ENCODE measurements at regions not wholly inside any gene's neighbourhood (a gene's known extent, or its start where the extent isn't known, plus 50 kb on each side); places are given as distances from the start of the nearest gene placed in this dataset.

DNA sequence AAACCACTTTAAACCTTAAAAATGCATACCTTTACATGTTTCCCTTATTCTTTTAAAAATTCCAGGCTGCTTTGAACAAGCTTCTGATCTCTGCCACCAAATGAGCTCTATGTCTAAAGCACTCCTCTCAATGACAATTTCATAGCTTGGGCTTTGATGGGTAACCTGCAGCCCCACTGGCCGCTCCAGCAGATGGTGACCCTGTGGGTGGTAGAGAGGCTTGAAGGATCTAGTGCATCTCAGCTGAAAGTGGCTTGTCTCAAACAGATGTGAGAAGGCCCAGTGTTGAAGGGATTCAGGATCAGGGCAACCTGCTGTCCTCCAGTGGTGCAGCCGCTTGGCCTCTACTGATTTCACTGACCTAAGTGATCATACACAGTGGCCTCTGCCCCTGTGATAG lies 84.7 kb upstream of the IRF2BP2 start:
- Histone ChIP-seq H3K4me3 (ENCODE audit: low read length) (no peak overlapping the region), H3K4me1 (ENCODE audit: insufficient read depth, low read length) (no peaks in the 10 kb centered on the region), H3K9me3 (ENCODE audit: low read depth, low read length) (no peaks in the 10 kb centered on the region), H3K27me3 (ENCODE audit: insufficient read depth, low read length) (no peaks in the 10 kb centered on the region)

DNA sequence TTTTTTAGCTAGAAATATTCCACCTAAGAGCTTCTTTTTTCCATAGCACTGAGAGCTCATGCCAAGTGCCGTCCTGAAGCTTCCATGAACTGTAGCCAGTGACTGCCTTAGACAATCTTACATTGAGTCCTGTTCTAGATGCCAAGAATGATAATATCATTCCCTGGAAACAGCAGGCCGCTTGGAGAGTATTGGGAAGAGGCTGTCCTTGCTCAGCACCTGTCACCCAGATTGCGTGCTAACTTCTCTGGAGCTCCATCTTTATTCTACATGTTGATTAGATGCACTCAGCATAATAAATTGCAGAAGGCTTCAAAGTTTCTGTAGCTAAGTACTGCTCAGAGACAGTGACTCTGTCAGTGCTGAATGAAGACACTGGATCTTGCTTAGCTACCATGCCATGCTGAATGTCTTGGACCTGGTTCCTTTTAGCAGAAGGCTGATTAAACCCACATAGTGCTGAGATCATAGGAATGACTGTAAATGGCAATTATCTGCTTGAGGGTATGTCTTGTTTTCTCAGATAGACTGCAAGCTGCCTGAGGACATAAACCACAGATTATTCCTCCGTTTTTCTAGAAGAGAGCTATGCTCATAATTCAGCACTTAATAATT lies 83.1 kb upstream of the IRF2BP2 start:
- Histone ChIP-seq H3K4me1 (ENCODE audit: insufficient read depth, low read length) (no peaks in the 10 kb centered on the region), H3K9me3 (ENCODE audit: low read depth, low read length) (no peaks in the 10 kb centered on the region), H3K27me3 (ENCODE audit: insufficient read depth, low read length) (no peaks in the 10 kb centered on the region), H3K4me3 (ENCODE audit: low read length) (no peak overlapping the region)

DNA sequence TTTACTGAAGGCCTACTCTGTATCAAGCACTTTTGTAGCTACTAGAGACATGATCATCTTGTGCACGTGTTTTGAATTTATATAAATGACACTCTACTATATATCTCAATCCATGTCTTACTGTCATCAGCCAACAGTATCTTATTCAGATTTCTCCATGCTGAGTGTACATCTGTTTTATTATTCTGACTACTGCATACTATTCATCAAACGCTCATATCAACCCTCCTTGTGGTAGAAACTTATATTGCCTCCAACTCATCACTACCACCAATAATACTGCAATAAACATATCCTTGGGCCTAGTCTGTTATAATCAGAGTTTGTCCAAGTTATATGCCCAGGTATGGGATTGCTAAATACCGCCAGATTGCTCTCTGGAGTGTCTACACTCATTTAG lies 81.6 kb upstream of the IRF2BP2 start:
- no peaks in the 10 kb centered on the region for H3K4me1 ChIP-seq (ENCODE audit: insufficient read depth, low read length)
- no peaks in the 10 kb centered on the region for H3K9me3 ChIP-seq (ENCODE audit: low read depth, low read length)
- H3K4me3 ChIP-seq (ENCODE audit: low read length) = no peak overlapping the region
- H3K27me3 ChIP-seq (ENCODE audit: insufficient read depth, low read length) = no peaks in the 10 kb centered on the region

DNA sequence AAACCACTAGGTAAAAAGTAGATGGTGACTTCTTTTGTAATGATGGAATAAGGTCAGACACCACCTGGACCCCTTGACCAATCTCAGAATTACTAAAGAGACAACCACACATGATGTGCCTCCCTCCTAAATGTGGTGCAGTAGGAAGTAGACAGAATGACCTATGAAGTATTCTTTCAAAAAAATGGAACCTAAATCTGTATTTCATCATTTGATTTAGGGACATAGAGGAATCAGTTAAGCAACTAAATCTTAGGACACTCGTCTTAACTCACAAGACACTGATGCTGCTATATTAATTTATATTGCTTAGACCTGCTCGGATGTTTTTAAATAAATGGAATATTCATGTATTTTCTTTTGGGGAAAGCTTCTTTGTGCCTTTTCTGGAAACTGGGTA lies 80.9 kb upstream of the IRF2BP2 start:
- Histone ChIP-seq H3K27me3 (ENCODE audit: insufficient read depth, low read length) (no peaks in the 10 kb centered on the region), H3K9me3 (ENCODE audit: low read depth, low read length) (peaks cover 5% of the 10 kb centered on the region), H3K4me1 (ENCODE audit: insufficient read depth, low read length) (no peaks in the 10 kb centered on the region), H3K4me3 (ENCODE audit: low read length) (no peak overlapping the region)

DNA sequence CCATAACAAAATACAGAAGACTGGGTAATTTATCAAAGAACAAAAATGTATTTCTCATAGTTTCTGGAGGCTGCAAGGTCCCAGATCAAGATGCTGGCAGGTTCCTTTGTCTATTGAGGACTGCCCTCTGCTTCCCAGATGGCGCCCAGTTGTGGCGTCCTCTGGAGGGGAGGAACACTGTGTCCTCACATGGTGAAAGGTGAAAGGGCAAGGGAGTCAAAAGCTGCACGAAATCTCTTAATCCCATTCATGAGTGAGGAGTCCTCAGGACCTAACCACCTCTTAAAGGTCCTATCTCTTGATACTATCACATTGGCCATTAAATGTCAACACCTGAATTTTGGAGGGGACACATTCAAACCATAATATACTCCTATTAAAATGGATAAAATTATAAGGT lies 79.3 kb upstream of the IRF2BP2 start:
- H3K27me3 ChIP-seq (ENCODE audit: insufficient read depth, low read length) = no peaks in the 10 kb centered on the region
- no peak overlapping the region for H3K4me3 ChIP-seq (ENCODE audit: low read length)
- peaks cover 6% of the 10 kb centered on the region for H3K4me1 ChIP-seq (ENCODE audit: insufficient read depth, low read length)

DNA sequence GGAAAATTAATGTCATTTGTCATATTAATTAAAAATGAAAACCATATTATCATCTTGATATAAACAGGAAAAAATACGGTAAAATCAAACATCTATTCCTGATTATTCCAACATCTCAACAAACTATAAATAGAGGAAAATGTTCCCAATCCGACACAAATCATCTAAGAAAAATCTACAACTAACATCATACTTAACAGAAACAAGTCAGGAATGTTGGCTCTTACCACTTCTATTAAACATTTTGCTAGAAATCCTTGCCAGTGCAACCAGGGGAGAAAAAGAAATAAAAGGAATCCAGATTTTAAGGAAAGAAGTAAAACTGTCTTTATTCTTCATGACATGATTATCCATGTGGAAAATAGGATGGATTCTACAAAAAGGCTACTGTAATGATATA lies 77.0 kb upstream of the IRF2BP2 start:
- Histone ChIP-seq H3K27me3 (ENCODE audit: insufficient read depth, low read length) (no peaks in the 10 kb centered on the region), H3K9me3 (ENCODE audit: low read depth, low read length) (peaks cover 12% of the 10 kb centered on the region), H3K4me3 (ENCODE audit: low read length) (no peak overlapping the region), H3K4me1 (ENCODE audit: insufficient read depth, low read length) (peaks cover 14% of the 10 kb centered on the region)

More for the DNA sequence above, 79.3 kb upstream of the IRF2BP2 start:
- peaks cover 12% of the 10 kb centered on the region for H3K9me3 ChIP-seq (ENCODE audit: low read depth, low read length)

DNA sequence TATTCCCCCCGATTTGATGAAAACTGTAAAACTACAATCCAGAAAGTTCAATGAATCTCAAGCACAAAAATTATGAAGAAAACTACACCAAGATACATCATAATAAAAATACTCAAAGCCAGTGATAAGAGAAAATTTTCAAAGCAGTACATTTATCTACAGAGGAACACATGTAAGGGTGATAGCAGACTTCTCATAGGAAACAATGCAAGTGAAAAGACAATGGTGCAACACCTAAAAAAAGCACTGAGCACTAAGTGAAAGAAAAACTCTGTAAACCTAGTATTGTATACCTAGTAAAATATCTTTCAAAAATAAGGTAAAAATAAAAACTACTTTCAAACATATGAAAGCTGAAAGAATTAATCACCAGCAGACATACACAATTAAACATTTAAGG lies 76.1 kb upstream of the IRF2BP2 start:
- Histone ChIP-seq H3K4me1 (ENCODE audit: insufficient read depth, low read length) (peaks cover 14% of the 10 kb centered on the region), H3K9me3 (ENCODE audit: low read depth, low read length) (peaks cover 12% of the 10 kb centered on the region), H3K27me3 (ENCODE audit: insufficient read depth, low read length) (no peaks in the 10 kb centered on the region), H3K4me3 (ENCODE audit: low read length) (no peak overlapping the region)

DNA sequence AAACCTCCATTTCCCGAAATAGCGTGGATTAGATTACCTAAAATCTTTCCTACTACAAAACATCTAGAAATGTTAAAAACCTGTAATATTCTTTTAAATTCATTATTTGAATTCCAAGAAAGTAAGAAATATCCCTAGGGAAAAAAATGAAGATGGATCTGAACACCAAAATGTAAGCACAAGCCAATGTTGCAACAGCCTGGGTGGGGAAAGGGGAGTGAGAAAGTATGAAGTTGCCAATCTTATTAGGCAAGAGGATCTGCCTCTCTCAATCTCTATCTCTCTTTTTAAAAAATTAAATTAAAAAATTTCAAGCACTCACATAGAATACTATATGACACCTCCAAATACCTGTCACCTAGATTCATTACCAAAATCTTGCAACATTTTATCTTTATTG lies 74.9 kb upstream of the IRF2BP2 start:
- H3K4me1 ChIP-seq (ENCODE audit: insufficient read depth, low read length) = peaks cover 14% of the 10 kb centered on the region
- H3K9me3 ChIP-seq (ENCODE audit: low read depth, low read length) = peaks cover 12% of the 10 kb centered on the region
- H3K27me3 ChIP-seq (ENCODE audit: insufficient read depth, low read length) = no peaks in the 10 kb centered on the region
- H3K4me3 ChIP-seq (ENCODE audit: low read length) = no peak overlapping the region

DNA sequence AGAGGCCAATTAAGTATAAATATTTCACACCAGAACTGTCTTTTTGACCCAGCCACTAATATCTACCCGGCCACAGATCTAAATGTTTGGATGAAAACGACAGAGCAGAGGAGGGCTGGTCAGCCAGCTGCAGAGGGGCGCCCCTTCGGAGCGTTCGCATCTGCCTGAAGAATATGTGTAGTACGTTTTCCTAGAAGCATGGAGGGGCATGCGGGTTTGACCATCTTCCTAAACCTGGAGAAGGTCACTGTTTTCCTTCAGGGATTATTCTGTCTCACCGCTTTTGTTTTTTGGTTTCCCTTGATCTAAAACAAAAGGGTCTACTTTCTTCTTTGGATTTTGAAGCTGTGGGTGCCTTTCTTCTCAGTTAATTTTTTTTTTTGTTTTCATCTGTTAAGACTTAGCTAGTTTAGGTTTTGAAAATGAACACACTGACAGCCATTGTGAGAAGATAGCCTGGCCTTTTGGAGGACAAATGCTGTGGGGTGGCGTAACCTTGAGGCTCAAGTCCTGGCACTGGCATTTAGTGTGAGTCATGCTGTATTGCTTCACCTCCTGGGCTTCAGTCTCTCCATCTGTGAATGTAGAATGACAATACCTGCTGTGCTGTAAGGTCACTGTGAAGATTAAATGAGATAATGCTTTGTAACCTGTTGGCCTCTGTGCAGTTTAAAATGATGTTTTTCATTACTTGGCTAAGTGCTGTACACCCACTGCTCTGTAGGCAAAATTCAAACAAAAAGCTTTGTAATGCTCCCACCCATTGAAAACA lies 74.1 kb upstream of the IRF2BP2 start:
- Histone ChIP-seq H3K27me3 (ENCODE audit: insufficient read depth, low read length) (no peaks in the 10 kb centered on the region), H3K9me3 (ENCODE audit: low read depth, low read length) (peaks cover 12% of the 10 kb centered on the region), H3K4me1 (ENCODE audit: insufficient read depth, low read length) (peaks cover 14% of the 10 kb centered on the region), H3K4me3 (ENCODE audit: low read length) (no peak overlapping the region)

DNA sequence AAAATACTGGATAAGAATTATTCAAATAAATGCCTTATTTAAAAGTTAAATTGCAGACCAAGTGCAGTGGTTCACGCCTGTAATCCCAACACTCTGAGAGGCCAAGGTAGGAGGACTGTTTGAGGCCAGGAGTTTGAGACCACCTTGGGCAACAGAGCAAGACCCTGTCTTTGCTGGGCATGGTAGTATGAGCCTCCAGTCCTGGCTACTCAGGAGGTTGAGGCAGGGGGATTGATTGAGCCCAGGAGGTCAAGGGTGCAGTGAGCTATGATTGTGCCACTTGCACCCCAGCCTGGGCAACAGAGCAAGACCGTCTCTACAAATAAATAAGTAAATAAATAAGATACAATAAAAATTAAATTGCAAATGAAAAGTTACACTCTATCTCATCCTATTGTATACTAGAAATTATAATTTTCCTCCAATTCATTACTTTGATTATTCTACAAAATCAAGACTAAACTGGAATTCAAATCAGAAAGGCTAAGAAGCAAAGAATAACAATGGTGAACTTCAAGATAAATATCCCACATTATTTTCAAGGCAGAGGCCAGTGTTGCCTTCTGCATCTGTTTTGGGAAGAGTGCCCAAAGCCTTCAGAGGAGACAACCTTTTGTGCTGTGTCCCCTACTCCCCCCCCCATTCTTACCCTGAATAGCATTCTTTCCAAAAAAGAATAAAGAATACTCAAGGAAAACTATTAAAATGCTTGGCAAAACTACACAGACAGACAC lies 73.3 kb upstream of the IRF2BP2 start:
- H3K27me3 ChIP-seq (ENCODE audit: insufficient read depth, low read length) = no peaks in the 10 kb centered on the region
- H3K4me3 ChIP-seq (ENCODE audit: low read length) = no peak overlapping the region
- peaks cover 12% of the 10 kb centered on the region for H3K9me3 ChIP-seq (ENCODE audit: low read depth, low read length)
- H3K4me1 ChIP-seq (ENCODE audit: insufficient read depth, low read length) = peaks cover 14% of the 10 kb centered on the region

DNA sequence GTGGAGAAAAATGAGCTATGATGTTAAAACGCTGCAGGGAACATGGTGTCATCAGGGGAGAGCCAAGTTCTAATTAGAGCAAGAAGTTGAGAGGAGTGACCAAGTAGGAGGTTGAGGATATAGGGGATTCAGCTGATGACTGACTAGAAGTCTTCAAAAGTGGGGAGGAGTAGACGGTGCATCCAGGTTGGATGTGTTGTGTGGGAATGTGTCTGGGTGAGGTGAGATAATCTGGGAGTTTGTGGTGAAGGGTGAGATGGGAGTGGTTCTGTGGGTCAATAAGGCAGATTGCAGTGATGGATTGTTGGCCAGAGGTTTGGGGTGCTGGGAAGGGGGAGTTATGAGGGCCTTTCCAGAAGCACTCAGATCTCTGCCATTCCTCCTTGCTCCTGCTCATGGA lies 72.0 kb upstream of the IRF2BP2 start:
- Histone ChIP-seq H3K4me1 (ENCODE audit: insufficient read depth, low read length) (peaks cover 14% of the 10 kb centered on the region), H3K9me3 (ENCODE audit: low read depth, low read length) (peaks cover 12% of the 10 kb centered on the region), H3K27me3 (ENCODE audit: insufficient read depth, low read length) (no peaks in the 10 kb centered on the region), H3K4me3 (ENCODE audit: low read length) (no peak overlapping the region)

DNA sequence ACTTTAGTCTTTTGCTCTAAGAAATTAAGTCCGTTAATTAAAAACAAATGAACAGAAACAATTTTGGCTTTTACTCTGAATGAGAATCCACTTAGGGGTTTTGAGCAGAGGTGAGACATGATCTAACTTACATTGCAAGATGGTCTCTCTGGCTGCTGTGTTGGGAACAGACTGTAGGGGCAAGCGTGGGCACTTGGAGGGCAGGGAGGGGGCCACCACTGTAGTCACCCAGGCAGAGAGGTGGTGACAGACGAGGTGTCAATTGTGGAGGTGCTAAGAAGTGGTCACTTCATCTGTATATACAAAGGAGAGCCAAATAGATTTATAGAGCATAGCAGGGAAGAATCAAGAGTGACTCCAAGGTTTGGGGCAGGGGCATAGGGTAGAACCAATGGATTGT lies 71.1 kb upstream of the IRF2BP2 start:
- Histone ChIP-seq H3K4me3 (ENCODE audit: low read length) (no peak overlapping the region), H3K27me3 (ENCODE audit: insufficient read depth, low read length) (no peaks in the 10 kb centered on the region), H3K9me3 (ENCODE audit: low read depth, low read length) (peaks cover 8% of the 10 kb centered on the region), H3K4me1 (ENCODE audit: insufficient read depth, low read length) (peaks cover 18% of the 10 kb centered on the region)

DNA sequence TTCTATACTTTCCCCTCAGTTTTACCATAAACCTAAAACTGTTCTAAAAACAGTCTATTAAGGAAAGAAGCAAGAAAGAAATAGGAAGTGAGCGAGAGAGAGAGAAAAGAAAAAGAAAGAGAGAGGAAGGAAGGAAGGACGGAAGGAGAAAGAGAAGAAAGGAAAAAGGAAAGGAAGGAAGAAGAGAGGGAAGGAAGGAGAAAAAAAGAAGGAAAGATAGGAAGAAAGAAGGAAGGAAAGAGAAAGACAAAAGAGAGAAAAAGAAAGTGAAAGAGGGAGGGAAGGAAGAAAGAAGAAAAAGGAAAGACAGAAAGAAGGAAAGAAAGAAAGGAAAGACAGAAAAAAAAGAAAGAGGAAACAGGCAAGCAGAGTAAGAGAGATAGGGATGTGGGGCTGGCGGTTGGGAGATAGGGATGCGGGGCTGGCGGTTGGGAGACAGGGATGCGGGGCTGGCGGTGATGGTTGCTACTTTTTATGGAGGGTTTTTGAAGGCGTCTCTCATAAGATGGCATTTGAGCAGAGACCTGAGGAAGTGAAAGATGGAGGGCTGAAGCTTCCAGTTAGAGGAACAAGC lies 70.4 kb upstream of the IRF2BP2 start:
- Histone ChIP-seq H3K9me3 (ENCODE audit: low read depth, low read length) (peaks cover 2% of the 10 kb centered on the region), H3K27me3 (ENCODE audit: insufficient read depth, low read length) (no peaks in the 10 kb centered on the region), H3K4me3 (ENCODE audit: low read length) (no peak overlapping the region), H3K4me1 (ENCODE audit: insufficient read depth, low read length) (peaks cover 24% of the 10 kb centered on the region)

DNA sequence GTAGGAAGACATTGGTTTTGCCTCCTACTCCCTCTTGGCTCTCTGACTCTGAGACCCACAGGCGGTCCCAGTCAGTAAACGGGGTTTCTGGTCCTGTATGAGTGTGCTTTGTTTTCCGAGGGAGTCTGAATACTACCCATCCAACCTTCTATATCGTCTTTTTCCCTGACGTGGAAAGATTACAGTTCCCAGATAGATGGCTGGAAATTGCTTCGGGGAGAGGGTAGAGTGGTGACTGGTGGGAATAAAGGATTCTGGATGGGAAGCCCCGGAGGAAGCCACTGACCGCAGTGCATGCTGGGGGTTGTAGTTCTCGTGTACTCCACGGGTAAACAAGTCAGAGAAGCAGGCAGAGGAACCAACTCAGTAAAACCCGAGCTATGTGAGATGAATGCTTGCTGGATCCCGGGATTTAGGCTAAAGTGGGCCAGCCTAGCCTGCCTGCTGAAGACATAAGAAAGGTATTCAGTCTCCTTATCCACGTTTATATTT lies 66.2 kb upstream of the IRF2BP2 start:
- no peaks in the 10 kb centered on the region for H3K27me3 ChIP-seq (ENCODE audit: insufficient read depth, low read length)
- H3K4me3 ChIP-seq (ENCODE audit: low read length) = peak overlapping the region; percentile 26
- no peaks in the 10 kb centered on the region for H3K9me3 ChIP-seq (ENCODE audit: low read depth, low read length)
- H3K4me1 ChIP-seq (ENCODE audit: insufficient read depth, low read length) = peaks cover 10% of the 10 kb centered on the region

DNA sequence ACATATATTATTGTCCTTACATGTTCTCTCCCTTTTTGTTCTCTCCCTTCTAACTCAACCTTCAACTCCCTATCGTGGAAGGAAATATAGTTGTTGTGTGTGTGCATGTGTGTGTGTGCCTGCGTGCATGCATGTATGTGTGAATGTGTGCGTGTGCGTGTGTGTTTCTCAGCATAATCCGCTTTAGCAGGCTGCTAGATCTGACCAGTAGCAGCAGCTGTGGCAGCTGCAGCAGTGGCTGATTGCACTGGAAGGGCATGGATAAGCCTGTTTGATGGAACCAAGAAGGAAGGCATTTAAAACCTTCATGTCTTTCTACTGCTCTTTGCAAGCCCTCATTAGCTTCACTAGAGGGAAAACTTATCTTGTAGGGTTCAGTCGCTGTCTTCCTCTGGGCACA lies 65.6 kb upstream of the IRF2BP2 start:
- Histone ChIP-seq H3K4me1 (ENCODE audit: insufficient read depth, low read length) (peaks cover 10% of the 10 kb centered on the region), H3K4me3 (ENCODE audit: low read length) (no peak overlapping the region)

More for the DNA sequence above, 65.6 kb upstream of the IRF2BP2 start:
- H3K27me3 ChIP-seq (ENCODE audit: insufficient read depth, low read length) = no peaks in the 10 kb centered on the region
- no peaks in the 10 kb centered on the region for H3K9me3 ChIP-seq (ENCODE audit: low read depth, low read length)
